ENCODE measurements at regions not wholly inside any gene's neighbourhood (a gene's known extent, or its start where the extent isn't known, plus 50 kb on each side); places are given as distances from the start of the nearest gene placed in this dataset.
A peak's percentile ranks its signal among the peaks of the same experiment; 100 is the strongest.

DNA sequence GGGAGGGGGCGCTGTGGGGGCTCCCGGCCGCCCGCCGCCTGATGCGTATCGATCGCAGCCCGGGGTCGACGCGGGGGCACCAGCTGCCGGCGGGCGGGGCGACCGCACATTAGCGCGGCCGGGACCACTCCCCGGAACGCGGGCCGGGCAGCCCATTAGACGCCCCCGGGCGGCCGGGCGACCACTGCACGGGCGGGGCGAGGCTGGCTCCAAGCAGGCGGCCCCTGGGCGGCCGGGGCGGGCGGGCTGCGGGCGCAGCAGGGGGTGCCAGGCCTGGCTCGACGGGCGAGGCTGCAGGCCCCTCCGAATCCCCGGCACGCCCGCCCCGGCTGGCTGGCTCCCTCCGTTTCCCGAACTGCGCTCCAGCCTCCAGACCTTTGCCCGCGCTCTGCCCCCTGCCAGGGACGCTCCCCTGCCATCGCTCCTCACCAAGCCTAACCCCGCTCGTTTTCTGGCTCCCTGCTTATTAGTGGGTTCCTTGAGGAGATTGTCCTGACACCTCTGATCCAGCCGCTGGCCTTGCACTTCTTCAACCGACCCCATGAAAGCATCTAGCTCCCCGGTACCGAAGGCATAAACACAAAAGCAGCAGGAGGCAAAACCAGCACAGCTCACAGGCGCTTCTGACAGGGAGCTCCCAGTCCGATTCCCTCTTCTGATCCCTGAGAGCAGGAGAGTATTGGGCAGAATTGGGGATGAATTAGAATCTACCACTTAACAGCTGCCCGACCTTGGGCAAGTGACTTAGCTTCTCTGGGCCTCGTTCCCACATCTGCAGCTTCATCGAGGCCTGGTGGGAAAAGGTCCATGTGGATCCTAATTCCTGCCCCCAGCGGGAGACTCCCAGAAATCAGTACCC, 92.6 kb upstream of the CASZ1 start:
- peak; percentile 93 for TF ChIP-seq EZH2 (IDR thresholded peaks at IDR 0.05; ENCODE audit: insufficient read depth, poor library complexity, severe bottlenecking)
- TF ChIP-seq EZH2phosphoT487 (IDR thresholded peaks at IDR 0.05; ENCODE audit: insufficient read depth, low read depth), result 0 out of 2 replicates have a peak, but pooled peaks have one; percentile 53
